GM12878 (cell line): ENCODE measurements at regions not wholly inside any gene's neighbourhood (a gene's known extent, or its start where the extent isn't known, plus 50 kb on each side); places are given as distances from the start of the nearest gene placed in this dataset.

ENCODE experiments used
- ATAC-seq: fragments of 200-7000 bp; cut with Tn5 transposase; 3 replicates; pipeline ENCODE4 v1.9.1; 2020; ENCODE audit warnings: mild to moderate bottlenecking, moderate library complexity
- BruUV-seq: library from RNA; stranded (reverse); fragments of 400-500 nt; replicated peaks from 2 replicates; lab custom pipeline; 2021; lab: Mats Ljungman, UMichigan
- CTCF ChIA-PET: fragments of 300-600 bp; sonication (Branson Sonifier 250); formaldehyde crosslinking; extraction: SDS; loops from one replicate; lab custom pipeline; 2021; ENCODE audit warnings: inconsistent platforms; lab: Yijun Ruan, JAX
- POLR2A ChIA-PET: fragments of 350-600 bp; formaldehyde crosslinking; extraction: SDS; loops from one replicate; lab custom pipeline; 2021; ENCODE audit warnings: inconsistent platforms; lab: Charles Lee
- RAD21 ChIA-PET: fragments of 300-600 bp; sonication (Branson Sonifier 250); formaldehyde crosslinking; loops from one replicate; lab custom pipeline; 2023; ENCODE audit warnings: antibody characterized with exemption; ENCODE audit not compliant: unreplicated experiment; lab: Charles Lee
- SMC1A ChIA-PET: fragments of 300-600 bp; sonication (Branson Sonifier 250); formaldehyde crosslinking; loops from one replicate; lab custom pipeline; 2023; ENCODE audit not compliant: unreplicated experiment, uncharacterized antibody; lab: Charles Lee
- DNase-seq: peaks from one replicate; pipeline ENCODE4 v3.0.0-alpha.2; 2011; ENCODE audit warnings: low read depth, low spot score
- FAIRE-seq: peaks from 3 replicates; lab custom pipeline; 2011; peaks lifted over from hg19 to GRCh38; lab: Jason Lieb, UNC
- H2AFZ ChIP-seq: 2 replicates; pipeline ENCODE4 v1.6.0; 2011; ENCODE audit warnings: low read depth, low read length, control low read depth; ENCODE audit not compliant: control insufficient read depth
- H3K27ac ChIP-seq: 2 replicates; pipeline ENCODE4 v1.5.1; 2011; ENCODE audit warnings: control low read depth; ENCODE audit not compliant: control insufficient read depth, insufficient read depth
- H3K27me3 ChIP-seq, 2 experiments: replicated peaks in 1 of 2; 2 replicates each; pipeline versions ENCODE4 v1.6.0 to v1.6.1; 2011; ENCODE audit warnings: low read length in 1 of 2; ENCODE audit not compliant: control insufficient read depth in 2 of 2, insufficient read depth in 2 of 2
- H3K36me3 ChIP-seq, 2 experiments: 2 replicates each; pipeline ENCODE4 v1.5.1; 2011; ENCODE audit warnings: low read length in 1 of 2; ENCODE audit not compliant: control insufficient read depth in 2 of 2, insufficient read depth in 2 of 2
- H3K4me1 ChIP-seq: 2 replicates; pipeline ENCODE4 v1.6.1; 2011; ENCODE audit warnings: mild to moderate bottlenecking, low read length, moderate library complexity, mixed read lengths; ENCODE audit not compliant: control insufficient read depth, insufficient read depth
- H3K4me2 ChIP-seq: 2 replicates; pipeline ENCODE4 v1.6.0; 2011; ENCODE audit warnings: control low read depth; ENCODE audit not compliant: control insufficient read depth, insufficient read depth
- H3K4me3 ChIP-seq: fragments of 200-600 bp; sonication (generic); 2 replicates; pipeline ENCODE4 v1.5.1; 2016
- H3K79me2 ChIP-seq: 2 replicates; pipeline ENCODE4 v1.6.0; 2011; ENCODE audit warnings: low read length; ENCODE audit not compliant: control insufficient read depth, insufficient read depth
- H3K9ac ChIP-seq: 2 replicates; pipeline ENCODE4 v1.8.0; 2011; ENCODE audit warnings: low read length, control low read depth, mixed read lengths; ENCODE audit not compliant: control insufficient read depth, insufficient read depth
- H3K9me3 ChIP-seq: replicated peaks from 3 replicates; pipeline ENCODE4 v1.5.1; 2011; ENCODE audit warnings: mild to moderate bottlenecking, low read length; ENCODE audit not compliant: control insufficient read depth, insufficient read depth
- H4K20me1 ChIP-seq: 2 replicates; pipeline ENCODE4 v1.6.0; 2011; ENCODE audit not compliant: control insufficient read depth, insufficient read depth
- ASH2L ChIP-seq: fragments of 300-600, 200-600 bp; sonication (generic); IDR thresholded peaks from 2 replicates; pipeline ENCODE4 v1.6.1; 2017; ENCODE audit warnings: low read depth, mild to moderate bottlenecking, borderline replicate concordance
- ATF2 ChIP-seq: IDR thresholded peaks from 2 replicates; pipeline ENCODE4 v1.6.1; 2012; ENCODE audit warnings: low read length, inconsistent platforms
- ATF3 ChIP-seq: IDR thresholded peaks from 2 replicates; pipeline ENCODE4 v1.6.1; 2011; ENCODE audit warnings: low read depth, mild to moderate bottlenecking, low read length, moderate library complexity, borderline replicate concordance; ENCODE audit errors: extremely low read depth
- E2F4 ChIP-seq: IDR thresholded peaks from 2 replicates; pipeline ENCODE4 v1.6.1; 2012; ENCODE audit warnings: low read depth, low read length, improper control_type of control experiment
- ESRRA ChIP-seq: IDR thresholded peaks from 2 replicates; pipeline ENCODE4 v1.6.1; 2012; ENCODE audit warnings: mild to moderate bottlenecking, low read length, improper control_type of control experiment
- IRF3 ChIP-seq: fragments of 450-650 bp; IDR thresholded peaks from 2 replicates; pipeline ENCODE4 v1.6.1; 2014; ENCODE audit warnings: mild to moderate bottlenecking
- KLF5 ChIP-seq: fragments of 450-650 bp; IDR thresholded peaks from 2 replicates; pipeline ENCODE4 v1.6.1; 2014; ENCODE audit warnings: mild to moderate bottlenecking; ENCODE audit not compliant: partially characterized antibody
- LARP7 ChIP-seq: fragments of 450-650 bp; IDR thresholded peaks from 2 replicates; pipeline ENCODE4 v1.6.1; 2017; ENCODE audit warnings: mild to moderate bottlenecking
- MTA3 ChIP-seq: IDR thresholded peaks from 2 replicates; pipeline ENCODE4 v1.6.1; 2012; ENCODE audit warnings: low read length, inconsistent platforms, borderline replicate concordance
- PML ChIP-seq: IDR thresholded peaks from 2 replicates; pipeline ENCODE4 v1.6.1; 2012; ENCODE audit warnings: low read length, inconsistent platforms
- RBBP5 ChIP-seq: fragments of 200-600 bp; sonication (generic); conservative IDR thresholded peaks from 2 replicates; pipeline ENCODE4 v1.6.1; 2016
- SKIL ChIP-seq: fragments of 450-650 bp; IDR thresholded peaks from 2 replicates; pipeline ENCODE4 v1.6.1; 2017; ENCODE audit warnings: mild to moderate bottlenecking, low read depth, inconsistent platforms; ENCODE audit not compliant: poor library complexity, severe bottlenecking
- TCF3 ChIP-seq: IDR thresholded peaks from 2 replicates; pipeline ENCODE4 v1.6.1; 2012; ENCODE audit warnings: low read depth, mild to moderate bottlenecking, low read length, borderline replicate concordance; ENCODE audit not compliant: insufficient read depth
- WRNIP1 ChIP-seq: IDR thresholded peaks from 2 replicates; pipeline ENCODE4 v1.6.1; 2011; ENCODE audit warnings: low read depth, low read length, improper control_type of control experiment, borderline replicate concordance
- ZNF207 ChIP-seq: fragments of 450-650 bp; IDR thresholded peaks from 2 replicates; pipeline ENCODE4 v1.6.1; 2014; ENCODE audit warnings: antibody characterized with exemption, mild to moderate bottlenecking, borderline replicate concordance
- ZNF592 ChIP-seq: fragments of 450-650 bp; IDR thresholded peaks from 2 replicates; pipeline ENCODE4 v1.6.1; 2017; ENCODE audit warnings: mild to moderate bottlenecking, moderate library complexity
- in situ Hi-C: fragments of 300-500 bp; cut with MboI; formaldehyde crosslinking; loops from 9 replicates; pipeline ENCODE4 v1.14.3; 2018; ENCODE audit warnings: mixed read lengths
- intact Hi-C: fragments of 100-400 bp; cut with micrococcal nuclease; formaldehyde crosslinking; loops from one replicate; pipeline ENCODE4 v1.14.2; 2022; ENCODE audit not compliant: unreplicated experiment

- Histone ChIP-seq H3K4me2 (no peak overlapping the region), H3K27me3 (no peaks in the 10 kb centered on the region; a peak in 1 of 4 replicates), H3K9me3 (no peaks in the 10 kb centered on the region), H3K4me3 (no peak overlapping the region), H2AFZ (no peak overlapping the region), H3K27ac (no peak overlapping the region), H3K9ac (no peak overlapping the region), H3K36me3 (no peaks in the 10 kb centered on the region), H3K4me1 (no peaks in the 10 kb centered on the region), H4K20me1 (no peaks in the 10 kb centered on the region), H3K79me2 (no peaks in the 10 kb centered on the region)
- no TSS peak for BruUV-seq
- in situ Hi-C loops, result no loop called here
- ChIA-PET POLR2A (no interaction called here), SMC1A (no interaction called here), CTCF (no interaction called here), RAD21 (no interaction called here)
- FAIRE-seq, result no peak
- ATAC-seq, result no peak
- DNase-seq, result no peak
- intact Hi-C loops, result no loop called here
- TF ChIP-seq ESRRA, result no peak
- TF ChIP-seq E2F4, result no peak
- TF ChIP-seq PML, result no peak
- no peak for TF ChIP-seq WRNIP1
- TF ChIP-seq ATF3, result no peak
- TF ChIP-seq ASH2L, result no peak
- no peak for TF ChIP-seq ATF2
- TF ChIP-seq TCF3, result no peak
- no peak for TF ChIP-seq MTA3
- no peak for TF ChIP-seq ZNF207
- TF ChIP-seq LARP7, result no peak
- no peak for TF ChIP-seq SKIL
- TF ChIP-seq IRF3, result no peak
- TF ChIP-seq KLF5, result no peak
- no peak for TF ChIP-seq RBBP5
- TF ChIP-seq ZNF592, result no peak
Observed at GRCh38 chr1:99539131-99539530, 106.8 kb upstream of the PALMD start.
